Panc1 (cell line): ENCODE measurements at regions not wholly inside any gene's neighbourhood (a gene's known extent, or its start where the extent isn't known, plus 50 kb on each side); places are given as distances from the start of the nearest gene placed in this dataset.

Experiments
- ATAC-seq: fragments of 200-7000 bp; cut with Tn5 transposase; 2 replicates; pipeline ENCODE4 v1.9.1; 2020; ENCODE audit warnings: mild to moderate bottlenecking, moderate library complexity
- BruUV-seq: library from RNA; stranded (reverse); fragments of 400-500 nt; replicated peaks from 2 replicates; lab custom pipeline; 2021; lab: Mats Ljungman, UMichigan
- CTCF ChIA-PET: fragments of 300-600 bp; sonication (Branson Sonifier 250); formaldehyde crosslinking; loops from one replicate; lab custom pipeline; 2022; ENCODE audit warnings: antibody characterized with exemption; lab: Charles Lee
- POLR2A ChIA-PET: fragments of 300-600 bp; sonication (Branson Sonifier 250); formaldehyde crosslinking; loops from one replicate; lab custom pipeline; 2022; ENCODE audit warnings: antibody characterized with exemption; lab: Charles Lee
- DNase-seq: peaks from one replicate; pipeline ENCODE4 v3.0.0-alpha.2; 2010; ENCODE audit warnings: low read depth, low spot score
- H3K27ac ChIP-seq: 2 replicates; pipeline ENCODE4 v1.5.1; 2011; ENCODE audit warnings: mild to moderate bottlenecking, low read length, inconsistent platforms
- H3K27me3 ChIP-seq: fragments of 200-500 bp; sonication (Bioruptor generic); 2 replicates; pipeline ENCODE4 v1.6.0; 2014; ENCODE audit warnings: low read length, inconsistent platforms; ENCODE audit not compliant: control insufficient read depth, insufficient read depth
- H3K36me3 ChIP-seq: fragments of 200-500 bp; sonication (Bioruptor generic); 2 replicates; pipeline ENCODE4 v1.5.1; 2014; ENCODE audit warnings: inconsistent platforms, mild to moderate bottlenecking, low read length, moderate library complexity; ENCODE audit not compliant: control insufficient read depth, insufficient read depth
- H3K4me1 ChIP-seq: 2 replicates; pipeline ENCODE4 v1.5.1; 2011; ENCODE audit warnings: inconsistent platforms, mild to moderate bottlenecking, low read length, moderate library complexity; ENCODE audit not compliant: control insufficient read depth, insufficient read depth
- H3K4me3 ChIP-seq, 2 experiments: 2 replicates each; pipeline ENCODE4 v1.5.1; 2011 to 2012; ENCODE audit warnings: low read depth in 2 of 2, low read length in 2 of 2, mild to moderate bottlenecking in 2 of 2, inconsistent platforms in 1 of 2, moderate library complexity in 1 of 2
- H3K9me3 ChIP-seq: fragments of 200-500 bp; sonication (Bioruptor generic); 2 replicates; pipeline ENCODE4 v1.5.1; 2014; ENCODE audit warnings: low read depth, mild to moderate bottlenecking, inconsistent platforms, low read length, moderate library complexity; ENCODE audit not compliant: control insufficient read depth, insufficient read depth
- CTCF ChIP-seq: fragments of 450-650 bp; IDR thresholded peaks from 2 replicates; pipeline ENCODE4 v1.5.1; 2017; ENCODE audit warnings: mild to moderate bottlenecking
- POLR2AphosphoS5 ChIP-seq: IDR thresholded peaks from 2 replicates; pipeline ENCODE4 v1.6.1; 2012; ENCODE audit warnings: mild to moderate bottlenecking, low read depth, low read length, moderate library complexity
- REST ChIP-seq, 2 experiments: IDR thresholded peaks; 2 replicates each; pipeline ENCODE4 v1.6.1; 2011 to 2012; ENCODE audit warnings: low read depth in 2 of 2, control low read depth in 1 of 2, low read length in 1 of 2, mild to moderate bottlenecking in 1 of 2, moderate library complexity in 1 of 2; ENCODE audit not compliant: insufficient read depth in 1 of 2
- SIN3A ChIP-seq: IDR thresholded peaks from 2 replicates; pipeline ENCODE4 v1.6.1; 2012; ENCODE audit warnings: low read depth, mild to moderate bottlenecking, low read length, moderate library complexity, borderline replicate concordance; ENCODE audit not compliant: insufficient read depth
- TCF7L2 ChIP-seq: IDR thresholded peaks from 2 replicates; pipeline ENCODE4 v1.6.1; 2011; ENCODE audit warnings: mild to moderate bottlenecking, low read depth, low read length, inconsistent platforms
- in situ Hi-C: cut with HindIII; loops from 2 replicates; pipeline ENCODE4 v1.10.0; 2016; ENCODE audit warnings: low sequenced_read_pairs, low pct_unique_long_range_greater_than_20kb
- intact Hi-C: fragments of 100-400 bp; cut with micrococcal nuclease; formaldehyde crosslinking; loops from one replicate; pipeline ENCODE4 v1.10.0; 2022; ENCODE audit not compliant: unreplicated experiment

- H3K4me1 ChIP-seq = no peaks in the 10 kb centered on the region
- intact Hi-C loops (no loop called here), in situ Hi-C loops (no loop called here)
- BruUV-seq = no TSS peak
- no peak for DNase-seq
- TF ChIP-seq TCF7L2 (no peak), CTCF (no peak), POLR2AphosphoS5 (no peak), REST (IDR thresholded peaks at IDR 0.05; ENCODE audit: insufficient read depth in 1 of 2, low read depth in 2 of 2, low read length in 1 of 2) (no peak), SIN3A (no peak)
- no peak for ATAC-seq
- no peaks in the 10 kb centered on the region for H3K36me3 ChIP-seq
- POLR2A ChIA-PET = no interaction called here
- CTCF ChIA-PET = no interaction called here
- H3K9me3 ChIP-seq = no peaks in the 10 kb centered on the region
- no peak overlapping the region for H3K4me3 ChIP-seq
- H3K27ac ChIP-seq = no peak overlapping the region
- no peaks in the 10 kb centered on the region for H3K27me3 ChIP-seq
Measured at GRCh38 chr2:129179199-129179598, 800.3 kb upstream of the RAB6C start.

GRCh38 chr2:129180124-129180716, 799.2 kb upstream of the RAB6C start:
- H3K27ac ChIP-seq = no peak overlapping the region
- TF ChIP-seq TCF7L2 (no peak), REST (IDR thresholded peaks at IDR 0.05; ENCODE audit: insufficient read depth in 1 of 2, low read depth in 2 of 2, low read length in 1 of 2) (no peak), SIN3A (no peak), CTCF (no peak), POLR2AphosphoS5 (no peak)
- no peaks in the 10 kb centered on the region for H3K9me3 ChIP-seq
- in situ Hi-C loops = no loop called here
- no peaks in the 10 kb centered on the region for H3K4me1 ChIP-seq
- H3K4me3 ChIP-seq = no peak overlapping the region
- POLR2A ChIA-PET = no interaction called here
- H3K36me3 ChIP-seq = no peaks in the 10 kb centered on the region
- CTCF ChIA-PET = no interaction called here
- no TSS peak for BruUV-seq
- ATAC-seq = no peak
- intact Hi-C loops = no loop called here
- no peaks in the 10 kb centered on the region for H3K27me3 ChIP-seq
- DNase-seq = no peak
